ENCODE measurements at regions not wholly inside any gene's neighbourhood (a gene's known extent, or its start where the extent isn't known, plus 50 kb on each side); places are given as distances from the start of the nearest gene placed in this dataset.

DNA sequence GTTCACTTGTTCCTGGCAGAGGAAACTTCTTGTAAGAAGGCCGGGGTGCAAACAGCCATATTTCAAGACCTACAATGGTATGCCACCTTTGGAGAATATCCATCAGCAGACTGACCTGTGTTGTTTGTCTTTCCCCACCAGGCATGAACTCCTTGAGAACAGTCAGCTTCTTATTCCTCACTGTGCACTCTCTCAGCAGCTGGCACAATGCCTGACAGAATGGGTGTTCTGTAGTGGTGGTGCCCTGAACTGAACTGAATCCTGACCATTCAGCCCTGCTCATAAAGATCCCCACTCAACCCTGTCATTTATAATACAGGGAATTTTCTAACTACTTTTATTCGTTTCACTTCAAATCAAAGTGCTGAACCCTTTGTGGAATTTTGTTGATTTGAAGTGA, 206.9 kb downstream of the COX7C start:
- H3K27ac ChIP-seq (ENCODE audit: low read depth in 1 of 2, low read length in 2 of 2), result no peak overlapping the region
- Mint-ChIP-seq H3K27ac (no peak overlapping the region), H3K27me3 (ENCODE audit: low read depth in 3 of 3) (no peaks in the 10 kb centered on the region), H3K4me1 (no peaks in the 10 kb centered on the region), H3K9me3 (peaks cover 0 to 4% (median 0%) of the 10 kb centered on the region in 7 donors), H3K4me3 (no peak overlapping the region), H3K36me3 (no peaks in the 10 kb centered on the region)
- no peaks in the 10 kb centered on the region for H4K20me1 ChIP-seq (ENCODE audit: insufficient read depth, low read length)
- H3K36me3 ChIP-seq (replicated peaks in 1 of 2; ENCODE audit: control insufficient read depth in 1 of 2, insufficient read depth in 2 of 2, low read length in 2 of 2), result no peaks in the 10 kb centered on the region
- H2AFZ ChIP-seq (ENCODE audit: insufficient read depth, low read depth, low read length, poor library complexity, severe bottlenecking), result no peak overlapping the region
- H3K27me3 ChIP-seq (ENCODE audit: control insufficient read depth in 2 of 2, insufficient read depth in 2 of 2, low read length in 2 of 2), result no peaks in the 10 kb centered on the region
- TF ChIP-seq, protein P1, sequence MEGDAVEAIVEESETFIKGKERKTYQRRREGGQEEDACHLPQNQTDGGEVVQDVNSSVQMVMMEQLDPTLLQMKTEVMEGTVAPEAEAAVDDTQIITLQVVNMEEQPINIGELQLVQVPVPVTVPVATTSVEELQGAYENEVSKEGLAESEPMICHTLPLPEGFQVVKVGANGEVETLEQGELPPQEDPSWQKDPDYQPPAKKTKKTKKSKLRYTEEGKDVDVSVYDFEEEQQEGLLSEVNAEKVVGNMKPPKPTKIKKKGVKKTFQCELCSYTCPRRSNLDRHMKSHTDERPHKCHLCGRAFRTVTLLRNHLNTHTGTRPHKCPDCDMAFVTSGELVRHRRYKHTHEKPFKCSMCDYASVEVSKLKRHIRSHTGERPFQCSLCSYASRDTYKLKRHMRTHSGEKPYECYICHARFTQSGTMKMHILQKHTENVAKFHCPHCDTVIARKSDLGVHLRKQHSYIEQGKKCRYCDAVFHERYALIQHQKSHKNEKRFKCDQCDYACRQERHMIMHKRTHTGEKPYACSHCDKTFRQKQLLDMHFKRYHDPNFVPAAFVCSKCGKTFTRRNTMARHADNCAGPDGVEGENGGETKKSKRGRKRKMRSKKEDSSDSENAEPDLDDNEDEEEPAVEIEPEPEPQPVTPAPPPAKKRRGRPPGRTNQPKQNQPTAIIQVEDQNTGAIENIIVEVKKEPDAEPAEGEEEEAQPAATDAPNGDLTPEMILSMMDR (IDR thresholded peaks at IDR 0.05), result no peak
- no peaks in the 10 kb centered on the region for H3K79me2 ChIP-seq (ENCODE audit: insufficient read depth, low read length)
- H3K9me3 ChIP-seq (replicated peaks in 1 of 2; ENCODE audit: control insufficient read depth in 1 of 2, insufficient read depth in 1 of 2, low read length in 2 of 2), result no peaks in the 10 kb centered on the region
- H3K4me1 ChIP-seq (ENCODE audit: control insufficient read depth in 1 of 2, insufficient read depth in 2 of 2, low read length in 2 of 2), result no peaks in the 10 kb centered on the region
- H3K4me3 ChIP-seq (replicated peaks in 1 of 3; ENCODE audit: low read depth in 2 of 3, low read length in 3 of 3), result no peak overlapping the region
- H3K9ac ChIP-seq (ENCODE audit: insufficient read depth, low read length, poor library complexity, severe bottlenecking), result no peak overlapping the region
- H3K4me2 ChIP-seq (replicated peaks; ENCODE audit: extremely low read depth, low read length, poor library complexity, severe bottlenecking), result no peak overlapping the region
- intact Hi-C loops (cut with micrococcal nuclease), result no loop called here
- DNase-seq, result no peak
- WGBS (ENCODE audit: insufficient coverage), result 63% methylated on average over 1 of the region's 2 CpGs

DNA sequence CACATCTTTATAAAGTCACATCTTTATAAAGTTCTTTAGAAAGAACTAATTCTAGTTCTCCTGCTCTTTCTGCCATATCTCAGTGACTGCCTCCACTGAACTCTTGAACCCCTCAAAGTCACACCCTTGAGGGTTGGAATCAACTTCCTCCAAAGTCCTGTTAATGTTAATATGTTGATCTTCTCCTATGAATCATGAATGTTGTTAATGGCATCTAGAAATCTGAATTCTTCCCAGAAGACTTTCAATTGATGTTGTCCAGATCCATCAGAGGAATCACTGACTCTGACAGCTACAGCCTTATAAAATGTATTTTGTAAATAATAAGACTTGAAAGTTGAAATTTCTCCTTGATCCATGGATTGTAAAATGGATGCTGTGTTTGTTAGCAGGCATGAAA, 213.4 kb downstream of the COX7C start:
- Mint-ChIP-seq H3K27me3 (ENCODE audit: low read depth in 3 of 3) (no peaks in the 10 kb centered on the region), H3K4me1 (no peaks in the 10 kb centered on the region), H3K9me3 (peaks cover 0 to 4% (median 0%) of the 10 kb centered on the region in 7 donors), H3K36me3 (no peaks in the 10 kb centered on the region), H3K27ac (no peak overlapping the region), H3K4me3 (no peak overlapping the region)
- intact Hi-C loops (cut with micrococcal nuclease), result no loop called here
- H3K9me3 ChIP-seq (replicated peaks in 1 of 2; ENCODE audit: control insufficient read depth in 1 of 2, insufficient read depth in 1 of 2, low read length in 2 of 2), result no peaks in the 10 kb centered on the region
- no peak overlapping the region for H2AFZ ChIP-seq (ENCODE audit: insufficient read depth, low read depth, low read length, poor library complexity, severe bottlenecking)
- no peaks in the 10 kb centered on the region for H4K20me1 ChIP-seq (ENCODE audit: insufficient read depth, low read length)
- H3K9ac ChIP-seq (ENCODE audit: insufficient read depth, low read length, poor library complexity, severe bottlenecking), result no peak overlapping the region
- H3K79me2 ChIP-seq (ENCODE audit: insufficient read depth, low read length), result no peaks in the 10 kb centered on the region
- no peak overlapping the region for H3K4me2 ChIP-seq (replicated peaks; ENCODE audit: extremely low read depth, low read length, poor library complexity, severe bottlenecking)
- H3K27ac ChIP-seq (ENCODE audit: low read depth in 1 of 2, low read length in 2 of 2), result no peak overlapping the region
- H3K27me3 ChIP-seq (ENCODE audit: control insufficient read depth in 2 of 2, insufficient read depth in 2 of 2, low read length in 2 of 2), result no peaks in the 10 kb centered on the region
- H3K36me3 ChIP-seq (replicated peaks in 1 of 2; ENCODE audit: control insufficient read depth in 1 of 2, insufficient read depth in 2 of 2, low read length in 2 of 2), result no peaks in the 10 kb centered on the region
- DNase-seq, result no peak
- no peaks in the 10 kb centered on the region for H3K4me1 ChIP-seq (ENCODE audit: control insufficient read depth in 1 of 2, insufficient read depth in 2 of 2, low read length in 2 of 2)
- TF ChIP-seq, protein P1 (IDR thresholded peaks at IDR 0.05), result no peak
- H3K4me3 ChIP-seq (replicated peaks in 1 of 3; ENCODE audit: low read depth in 2 of 3, low read length in 3 of 3), result no peak overlapping the region

Data from CD14-positive monocyte (primary cell).